GM18508 (cell line): ENCODE measurements at regions not wholly inside any gene's neighbourhood (a gene's known extent, or its start where the extent isn't known, plus 50 kb on each side); places are given as distances from the start of the nearest gene placed in this dataset.

Source experiments
- ATAC-seq: cut with Tn5 transposase; IDR thresholded peaks from one replicate; pipeline ENCODE4 v1.9.1; 2021; ENCODE audit warnings: moderate number of reproducible peaks; ENCODE audit not compliant: insufficient read depth, unreplicated experiment

GRCh38 chr2:75328156-75328555 lies 128.8 kb upstream of the TACR1 start:
- no peak for ATAC-seq

GRCh38 chr2:75327334-75327733 lies 128.0 kb upstream of the TACR1 start:
- no peak for ATAC-seq

GRCh38 chr2:75326645-75327044 lies 127.3 kb upstream of the TACR1 start:
- no peak for ATAC-seq

GRCh38 chr2:75325594-75325993 lies 126.3 kb upstream of the TACR1 start:
- ATAC-seq: no peak

GRCh38 chr2:75324861-75325284 lies 125.6 kb upstream of the TACR1 start:
- ATAC-seq: no peak

- ATAC-seq: no peak
Observed at GRCh38 chr2:75324141-75324540, 124.8 kb upstream of the TACR1 start.

- no peak for ATAC-seq
Observed at GRCh38 chr2:75321599-75321922, 122.2 kb upstream of the TACR1 start.

- ATAC-seq: no peak
Observed at GRCh38 chr2:75320898-75321598, 121.7 kb upstream of the TACR1 start.

- ATAC-seq: no peak
Observed at GRCh38 chr2:75319951-75320350, 120.6 kb upstream of the TACR1 start.

- no peak for ATAC-seq
Observed at GRCh38 chr2:75317802-75318201, 118.5 kb upstream of the TACR1 start.

GRCh38 chr2:75317316-75317715 lies 118.0 kb upstream of the TACR1 start:
- ATAC-seq: no peak

- ATAC-seq: no peak
Observed at GRCh38 chr2:75315436-75315835, 116.1 kb upstream of the TACR1 start.

GRCh38 chr2:75311993-75312392 lies 112.7 kb upstream of the TACR1 start:
- ATAC-seq: peak; percentile 100

- no peak for ATAC-seq
Observed at GRCh38 chr2:75311521-75311920, 112.2 kb upstream of the TACR1 start.

- ATAC-seq: no peak
Observed at GRCh38 chr2:75310876-75311275, 111.6 kb upstream of the TACR1 start.

GRCh38 chr2:75309596-75310463 lies 110.5 kb upstream of the TACR1 start:
- ATAC-seq: no peak

GRCh38 chr2:75303227-75303626 lies 103.9 kb upstream of the TACR1 start:
- no peak for ATAC-seq

- ATAC-seq: no peak
Observed at GRCh38 chr2:75294362-75294761, 95.0 kb upstream of the TACR1 start.

GRCh38 chr2:75292826-75293225 lies 93.5 kb upstream of the TACR1 start:
- no peak for ATAC-seq

GRCh38 chr2:75290600-75291150 lies 91.4 kb upstream of the TACR1 start:
- ATAC-seq: no peak

GRCh38 chr2:75289771-75290170 lies 90.5 kb upstream of the TACR1 start:
- no peak for ATAC-seq
